CD8-positive, alpha-beta memory T cell (primary cell): ENCODE measurements at regions not wholly inside any gene's neighbourhood (a gene's known extent, or its start where the extent isn't known, plus 50 kb on each side); places are given as distances from the start of the nearest gene placed in this dataset.

Experiments used
- CTCF ChIA-PET: fragments of 350-600 bp; sonication (Branson Sonifier 250); formaldehyde crosslinking; loops from one replicate; lab custom pipeline; 2021; ENCODE audit warnings: antibody characterized with exemption; lab: Charles Lee
- POLR2A ChIA-PET: fragments of 350-600 bp; sonication (Branson Sonifier 250); formaldehyde crosslinking; loops from one replicate; lab custom pipeline; 2021; ENCODE audit warnings: antibody characterized with exemption; lab: Charles Lee
- DNase-seq, 5 donors: peaks; one replicate each; pipeline versions ENCODE4 v3.0.0 to v3.0.0-alpha.2; 2020 to 2022; ENCODE audit warnings: mixed read lengths in 1 of 5
- H3K27ac ChIP-seq: one replicate; pipeline ENCODE4 v1.7.0; 2013; ENCODE audit warnings: low read depth, mild to moderate bottlenecking, low read length, moderate library complexity
- H3K27me3 ChIP-seq: 2 replicates; pipeline ENCODE4 v1.7.0; 2013; ENCODE audit warnings: low read length, mild to moderate bottlenecking; ENCODE audit not compliant: insufficient read depth, poor library complexity, severe bottlenecking
- H3K36me3 ChIP-seq: 2 replicates; pipeline ENCODE4 v1.7.0; 2013; ENCODE audit warnings: mild to moderate bottlenecking, low read length, moderate library complexity; ENCODE audit not compliant: insufficient read depth
- H3K4me1 ChIP-seq: 2 replicates; pipeline ENCODE4 v1.7.0; 2013; ENCODE audit warnings: mild to moderate bottlenecking, low read length, moderate library complexity; ENCODE audit not compliant: insufficient read depth
- H3K4me3 ChIP-seq: 2 replicates; pipeline ENCODE4 v1.7.0; 2013; ENCODE audit warnings: mild to moderate bottlenecking, low read length
- H3K9me3 ChIP-seq: 2 replicates; pipeline ENCODE4 v1.7.0; 2013; ENCODE audit warnings: mild to moderate bottlenecking, low read length
- H3K27ac Mint-ChIP-seq, 8 donors: one replicate each; pipeline ENCODE4 v1.8.0; 2020 to 2021; ENCODE audit warnings: mixed read lengths in 8 of 8, mild to moderate bottlenecking in 6 of 8, inconsistent platforms in 3 of 8, moderate library complexity in 3 of 8
- H3K27me3 Mint-ChIP-seq, 2 donors: one replicate each; pipeline ENCODE4 v1.8.0; 2020 to 2021; ENCODE audit warnings: mixed read lengths in 2 of 2, mild to moderate bottlenecking in 1 of 2, moderate library complexity in 1 of 2
- H3K36me3 Mint-ChIP-seq, 3 donors: one replicate each; pipeline ENCODE4 v1.8.0; 2020 to 2021; ENCODE audit warnings: mixed read lengths in 3 of 3, inconsistent platforms in 1 of 3, mild to moderate bottlenecking in 1 of 3
- H3K4me1 Mint-ChIP-seq, 3 donors: one replicate each; pipeline ENCODE4 v1.8.0; 2020 to 2021; ENCODE audit warnings: mixed read lengths in 3 of 3, inconsistent platforms in 1 of 3, mild to moderate bottlenecking in 1 of 3
- H3K4me3 Mint-ChIP-seq, 7 donors: one replicate each; pipeline ENCODE4 v1.8.0; 2020 to 2021; ENCODE audit warnings: mixed read lengths in 7 of 7, mild to moderate bottlenecking in 6 of 7, moderate library complexity in 4 of 7, inconsistent platforms in 2 of 7
- H3K9me3 Mint-ChIP-seq, 5 donors: one replicate each; pipeline ENCODE4 v1.8.0; 2020 to 2022; ENCODE audit warnings: mixed read lengths in 5 of 5, mild to moderate bottlenecking in 3 of 5, moderate library complexity in 2 of 5, inconsistent platforms in 1 of 5

DNA sequence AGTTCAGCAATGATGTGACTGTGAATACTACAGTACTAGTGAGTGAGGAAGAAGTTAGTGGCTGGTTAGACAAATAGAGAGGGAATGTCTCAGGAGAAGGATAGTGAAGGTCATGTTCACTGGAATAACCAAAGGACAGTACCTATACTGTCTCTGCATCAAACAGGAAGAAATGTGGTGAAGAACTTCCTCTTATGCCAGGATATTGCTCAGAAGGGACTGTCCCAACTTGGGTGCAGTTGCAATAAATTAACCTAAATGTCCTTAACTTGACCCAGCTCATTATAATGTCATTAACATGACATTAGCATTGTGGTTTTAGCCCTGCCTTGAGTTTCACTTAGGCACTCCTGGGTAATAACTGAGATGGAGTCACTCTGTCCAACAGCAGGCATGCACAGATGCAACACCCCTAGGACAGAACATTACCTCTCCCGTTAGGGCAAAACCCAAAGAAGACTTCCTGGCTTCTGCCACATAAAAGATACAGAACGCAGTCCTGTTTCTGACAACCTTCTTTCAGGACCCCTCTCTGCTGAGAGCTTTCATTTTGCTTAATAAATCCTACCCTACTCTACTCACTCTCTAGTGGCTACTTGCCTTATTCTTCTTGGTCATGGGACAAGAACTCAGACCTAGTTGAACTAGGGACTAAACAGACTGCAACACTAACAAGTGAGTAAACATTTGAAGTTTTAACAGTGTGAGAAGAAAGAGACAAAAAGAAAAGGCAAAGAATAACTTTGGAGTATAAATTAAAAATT lies 1591.6 kb upstream of the MIR17HG start:
- peaks cover 0 to 30% (median 2%) of the 10 kb centered on the region in 5 donors for H3K9me3 Mint-ChIP-seq
- H3K27ac Mint-ChIP-seq = no peak overlapping the region
- H3K27me3 Mint-ChIP-seq = no peaks in the 10 kb centered on the region
- Histone ChIP-seq H3K4me3 (no peak overlapping the region), H3K27me3 (no peaks in the 10 kb centered on the region), H3K36me3 (no peaks in the 10 kb centered on the region), H3K9me3 (no peaks in the 10 kb centered on the region), H3K27ac (no peak overlapping the region), H3K4me1 (no peaks in the 10 kb centered on the region)
- DNase-seq = no peak
- no peaks in the 10 kb centered on the region for H3K4me1 Mint-ChIP-seq
- ChIA-PET POLR2A (no interaction called here), CTCF (no interaction called here)
- no peak overlapping the region for H3K4me3 Mint-ChIP-seq
- no peaks in the 10 kb centered on the region for H3K36me3 Mint-ChIP-seq

DNA sequence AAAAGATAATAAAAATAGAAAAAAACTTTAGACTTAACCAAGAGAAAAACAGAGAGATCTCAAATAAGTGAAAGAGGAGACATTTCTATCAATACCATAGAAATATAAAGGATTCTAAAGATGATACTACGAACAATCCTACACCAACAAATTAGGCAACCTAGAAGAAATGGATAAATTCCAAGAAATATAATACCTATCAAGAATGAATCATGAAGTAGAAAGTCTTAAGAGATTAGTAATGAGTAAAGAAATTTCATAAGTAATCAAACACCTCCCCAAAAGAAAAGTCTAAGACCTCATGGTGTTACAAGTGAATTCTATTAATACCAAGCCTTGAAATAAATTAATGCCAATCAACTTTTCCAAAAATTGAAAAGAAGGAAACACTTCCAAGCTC lies 1584.5 kb upstream of the MIR17HG start:
- POLR2A ChIA-PET = no interaction called here
- no peaks in the 10 kb centered on the region for H3K9me3 ChIP-seq
- Mint-ChIP-seq H3K27me3 (no peaks in the 10 kb centered on the region), H3K9me3 (peaks cover 0 to 13% (median 6%) of the 10 kb centered on the region in 5 donors), H3K4me3 (no peak overlapping the region), H3K4me1 (no peaks in the 10 kb centered on the region), H3K27ac (no peak overlapping the region), H3K36me3 (no peaks in the 10 kb centered on the region)
- no peak for DNase-seq
- H3K27ac ChIP-seq = no peak overlapping the region
- no peak overlapping the region for H3K4me3 ChIP-seq
- H3K4me1 ChIP-seq = no peaks in the 10 kb centered on the region
- CTCF ChIA-PET = no interaction called here
- no peaks in the 10 kb centered on the region for H3K36me3 ChIP-seq
- no peaks in the 10 kb centered on the region for H3K27me3 ChIP-seq

DNA sequence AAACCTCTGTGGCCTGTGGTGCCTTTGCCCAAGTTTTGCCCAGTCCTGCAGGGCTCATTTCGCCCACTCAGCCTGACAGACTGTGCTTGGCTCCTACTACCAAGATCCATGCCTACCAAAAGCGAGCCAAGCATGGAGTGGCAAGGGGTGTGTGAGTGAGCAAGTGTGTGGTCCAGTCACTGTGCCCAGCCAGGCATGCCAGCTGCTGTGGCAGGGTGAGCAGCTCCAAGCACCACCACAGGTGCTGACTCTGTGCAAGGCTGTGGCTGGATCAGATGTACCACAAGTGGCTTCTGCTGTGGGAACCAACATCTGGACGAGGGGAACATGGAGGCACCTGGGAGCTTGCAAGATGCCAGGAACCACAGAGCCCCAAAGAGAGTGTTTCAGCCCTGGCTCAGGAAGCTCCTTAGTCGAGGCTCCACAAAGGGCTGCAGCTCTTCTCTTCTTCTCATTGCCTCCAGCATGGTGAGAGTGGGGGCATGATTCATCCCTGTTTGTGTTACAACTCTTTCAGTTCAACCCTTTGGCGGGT lies 1564.2 kb upstream of the MIR17HG start:
- Histone ChIP-seq H3K36me3 (no peaks in the 10 kb centered on the region), H3K4me1 (no peaks in the 10 kb centered on the region), H3K9me3 (no peaks in the 10 kb centered on the region), H3K4me3 (no peak overlapping the region), H3K27ac (no peak overlapping the region), H3K27me3 (no peaks in the 10 kb centered on the region)
- Mint-ChIP-seq H3K4me3 (no peak overlapping the region), H3K27ac (peak overlapping the region in 1 of 8 donors; percentile 3), H3K4me1 (no peaks in the 10 kb centered on the region), H3K27me3 (no peaks in the 10 kb centered on the region), H3K9me3 (peaks cover 0 to 9% (median 6%) of the 10 kb centered on the region in 5 donors), H3K36me3 (no peaks in the 10 kb centered on the region)
- CTCF ChIA-PET = no interaction called here
- POLR2A ChIA-PET = no interaction called here
- no peak for DNase-seq

DNA sequence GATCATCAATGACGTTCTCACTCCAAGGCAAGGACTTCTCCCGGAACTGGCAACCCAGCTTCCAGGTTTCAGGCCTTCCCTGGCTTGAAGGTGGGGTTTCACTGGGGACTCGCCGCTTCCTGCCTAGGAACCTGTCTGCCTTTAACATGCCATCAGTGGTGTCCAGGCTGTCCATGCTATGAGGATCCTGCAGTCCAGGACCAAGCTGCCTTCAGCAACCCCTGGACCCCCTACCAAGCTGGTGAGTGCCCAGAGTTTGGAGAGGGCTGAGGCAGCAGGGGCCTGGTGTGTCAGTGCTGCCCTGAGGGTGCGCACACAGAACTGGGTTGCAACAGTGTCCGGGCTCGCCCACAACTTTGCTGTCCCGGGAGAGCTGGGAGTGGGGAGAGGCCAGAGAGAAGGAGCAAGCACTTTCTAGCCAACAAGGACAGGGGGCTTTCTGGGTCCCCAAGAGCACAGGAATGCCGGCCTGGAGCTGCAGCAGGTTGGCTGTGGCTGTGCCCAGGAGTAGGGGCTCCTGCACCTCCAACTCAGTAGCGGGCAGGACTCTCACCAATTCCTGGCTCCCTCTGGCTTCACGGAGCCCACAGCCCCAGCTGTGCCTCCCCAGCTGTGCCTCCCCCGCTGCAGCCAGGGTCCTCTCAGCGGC lies 1563.2 kb upstream of the MIR17HG start:
- Histone ChIP-seq H3K27me3 (no peaks in the 10 kb centered on the region), H3K4me1 (no peaks in the 10 kb centered on the region), H3K4me3 (no peak overlapping the region), H3K36me3 (no peaks in the 10 kb centered on the region), H3K27ac (no peak overlapping the region), H3K9me3 (no peaks in the 10 kb centered on the region)
- Mint-ChIP-seq H3K4me3 (no peak overlapping the region), H3K4me1 (no peaks in the 10 kb centered on the region), H3K27me3 (no peaks in the 10 kb centered on the region), H3K9me3 (peaks cover 0 to 9% (median 6%) of the 10 kb centered on the region in 5 donors), H3K36me3 (no peaks in the 10 kb centered on the region), H3K27ac (no peak overlapping the region)
- peak in 1 of 5 donors; percentile 30 for DNase-seq
- ChIA-PET POLR2A (no interaction called here), CTCF (no interaction called here)

DNA sequence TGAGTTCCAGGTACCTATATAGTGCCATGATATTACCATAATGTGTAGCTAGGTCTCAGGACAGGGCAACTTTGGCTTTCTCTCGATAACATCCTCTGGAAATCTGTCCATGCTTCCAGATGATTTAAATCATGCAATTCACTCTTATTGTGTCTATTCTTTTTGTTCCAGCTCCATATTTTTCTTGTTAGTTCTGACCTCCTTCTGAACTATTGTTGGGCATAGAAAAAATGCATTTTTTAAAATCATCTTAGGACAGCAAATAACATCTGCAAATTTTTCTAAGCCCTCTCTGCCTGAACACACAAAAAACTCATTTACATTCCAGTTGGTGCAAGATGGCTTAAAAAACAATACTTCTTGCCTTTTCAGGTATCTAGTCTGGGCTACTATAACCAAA lies 1561.0 kb upstream of the MIR17HG start:
- peaks cover 0 to 26% (median 4%) of the 10 kb centered on the region in 5 donors for H3K9me3 Mint-ChIP-seq
- no peaks in the 10 kb centered on the region for H3K27me3 ChIP-seq
- H3K36me3 Mint-ChIP-seq = no peaks in the 10 kb centered on the region
- no peak overlapping the region for H3K27ac ChIP-seq
- no peaks in the 10 kb centered on the region for H3K4me1 Mint-ChIP-seq
- H3K4me3 ChIP-seq = no peak overlapping the region
- H3K36me3 ChIP-seq = no peaks in the 10 kb centered on the region
- no peak overlapping the region for H3K27ac Mint-ChIP-seq
- H3K9me3 ChIP-seq = no peaks in the 10 kb centered on the region
- H3K4me1 ChIP-seq = no peaks in the 10 kb centered on the region
- no peak for DNase-seq
- ChIA-PET CTCF (no interaction called here), POLR2A (no interaction called here)
- H3K4me3 Mint-ChIP-seq = no peak overlapping the region
- no peaks in the 10 kb centered on the region for H3K27me3 Mint-ChIP-seq

DNA sequence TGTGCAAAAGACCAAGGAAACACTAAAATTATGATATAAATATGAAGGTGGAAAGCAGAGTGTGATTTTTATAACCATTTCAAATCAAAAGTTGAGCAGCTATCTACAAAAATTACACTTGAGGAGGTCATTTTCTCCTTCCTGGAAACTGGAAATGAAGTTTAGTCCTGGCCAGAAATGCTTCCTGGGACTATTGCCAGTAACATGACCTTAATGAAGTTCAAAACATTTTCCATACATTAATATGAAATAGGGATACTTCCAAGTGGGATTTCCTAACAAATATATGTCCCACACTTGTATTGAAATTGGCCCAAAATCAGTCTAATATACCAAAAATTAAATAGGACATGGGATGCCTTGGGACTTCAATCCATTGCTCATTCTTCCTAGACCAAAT lies 1556.8 kb upstream of the MIR17HG start:
- Mint-ChIP-seq H3K27ac (no peak overlapping the region), H3K4me1 (no peaks in the 10 kb centered on the region), H3K4me3 (no peak overlapping the region), H3K27me3 (no peaks in the 10 kb centered on the region), H3K9me3 (peaks cover 0 to 44% (median 4%) of the 10 kb centered on the region in 5 donors), H3K36me3 (no peaks in the 10 kb centered on the region)
- CTCF ChIA-PET = no interaction called here
- no peaks in the 10 kb centered on the region for H3K36me3 ChIP-seq
- DNase-seq = no peak
- H3K4me3 ChIP-seq = no peak overlapping the region
- no peaks in the 10 kb centered on the region for H3K9me3 ChIP-seq
- H3K27me3 ChIP-seq = no peaks in the 10 kb centered on the region
- H3K27ac ChIP-seq = no peak overlapping the region
- POLR2A ChIA-PET = no interaction called here
- H3K4me1 ChIP-seq = no peaks in the 10 kb centered on the region

DNA sequence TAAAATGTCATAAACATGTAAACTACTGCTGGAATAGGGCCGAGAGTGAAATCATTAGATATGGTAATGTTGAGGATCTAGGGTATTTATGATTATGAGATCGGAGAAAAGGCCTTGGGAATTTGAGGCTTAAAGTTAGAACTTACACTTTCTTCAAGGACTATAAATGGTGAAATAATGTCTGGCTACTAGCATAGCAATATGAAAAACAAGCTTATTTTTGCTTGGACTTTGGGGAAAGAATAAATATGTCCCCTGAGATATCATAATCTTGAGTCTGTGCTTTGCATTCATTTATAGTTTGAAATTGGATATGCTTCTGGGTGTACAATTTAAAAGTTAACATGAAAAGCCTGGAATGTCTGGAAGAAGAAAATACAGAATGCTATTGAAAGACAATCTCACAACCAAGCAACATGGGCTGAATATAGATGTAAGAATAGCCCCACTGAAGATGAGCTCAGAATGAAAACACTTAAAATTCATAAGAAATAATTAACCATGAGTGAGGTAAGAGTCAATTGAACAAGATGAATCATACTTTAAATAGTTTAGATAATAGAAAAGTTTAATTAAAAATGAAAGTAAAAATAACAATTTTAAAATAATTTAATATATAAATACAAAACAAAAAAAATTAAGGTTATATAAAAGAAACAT lies 1555.4 kb upstream of the MIR17HG start:
- Mint-ChIP-seq H3K36me3 (no peaks in the 10 kb centered on the region), H3K27me3 (no peaks in the 10 kb centered on the region), H3K4me1 (no peaks in the 10 kb centered on the region), H3K4me3 (no peak overlapping the region), H3K9me3 (peaks cover 0 to 55% (median 4%) of the 10 kb centered on the region in 5 donors), H3K27ac (no peak overlapping the region)
- Histone ChIP-seq H3K27me3 (no peaks in the 10 kb centered on the region), H3K4me3 (no peak overlapping the region), H3K36me3 (no peaks in the 10 kb centered on the region), H3K27ac (no peak overlapping the region), H3K9me3 (no peaks in the 10 kb centered on the region), H3K4me1 (no peaks in the 10 kb centered on the region)
- CTCF ChIA-PET = no interaction called here
- DNase-seq = no peak
- POLR2A ChIA-PET = no interaction called here

DNA sequence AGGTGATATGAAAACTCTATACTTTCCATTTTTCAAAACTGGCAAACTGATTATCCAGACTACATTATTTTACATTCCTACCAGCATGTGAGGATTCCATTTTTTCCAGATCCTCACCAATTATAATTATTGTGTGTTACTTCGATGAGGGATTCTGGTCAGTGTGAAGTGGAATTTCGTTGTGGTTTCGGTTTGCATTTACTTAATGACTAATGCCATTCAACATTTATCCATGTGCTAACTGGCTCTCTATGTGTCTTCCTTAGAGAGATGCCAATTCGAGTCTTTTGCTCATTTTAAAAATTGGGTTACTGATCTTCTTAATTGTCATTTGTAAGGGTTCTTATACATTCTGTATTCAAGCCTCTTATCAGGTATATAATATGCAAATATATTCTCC lies 1551.3 kb upstream of the MIR17HG start:
- no peaks in the 10 kb centered on the region for H3K36me3 Mint-ChIP-seq
- Histone ChIP-seq H3K36me3 (no peaks in the 10 kb centered on the region), H3K27me3 (no peaks in the 10 kb centered on the region), H3K4me3 (no peak overlapping the region), H3K4me1 (no peaks in the 10 kb centered on the region), H3K9me3 (no peaks in the 10 kb centered on the region), H3K27ac (no peak overlapping the region)
- H3K4me3 Mint-ChIP-seq = no peak overlapping the region
- no peaks in the 10 kb centered on the region for H3K4me1 Mint-ChIP-seq
- DNase-seq = no peak
- no peak overlapping the region for H3K27ac Mint-ChIP-seq
- peaks cover 3 to 39% (median 15%) of the 10 kb centered on the region in 5 donors for H3K9me3 Mint-ChIP-seq
- no peaks in the 10 kb centered on the region for H3K27me3 Mint-ChIP-seq
- ChIA-PET CTCF (no interaction called here), POLR2A (no interaction called here)
